ENCODE measurements at regions not wholly inside any gene's neighbourhood (a gene's known extent, or its start where the extent isn't known, plus 50 kb on each side); places are given as distances from the start of the nearest gene placed in this dataset.

- CTCF ChIA-PET, result interaction anchor here (0.6 kb wide), 1 partner anchor 102 kb away, joined by 3 read pairs; no protein-coding TSS in a partner anchor
- no peaks in the 10 kb centered on the region for H3K4me1 ChIP-seq (ENCODE audit: control insufficient read depth, insufficient read depth, low read length)
- POLR2A ChIA-PET, result no interaction called here
- no peak overlapping the region for H3K27ac ChIP-seq (ENCODE audit: extremely low read depth, low read depth, low read length)
- no peaks in the 10 kb centered on the region for H3K36me3 ChIP-seq (ENCODE audit: control insufficient read depth in 2 of 2, insufficient read depth in 1 of 2, low read length in 2 of 2)
- H3K9me3 ChIP-seq (ENCODE audit: control insufficient read depth, insufficient read depth, low read depth, low read length), result no peaks in the 10 kb centered on the region
- TF ChIP-seq ZNF426 (tag by site-specific recombination; IDR thresholded peaks at IDR 0.05) (no peak), ZNF324 (tag by site-specific recombination; IDR thresholded peaks at IDR 0.05) (no peak), ZNF600 (tag by site-specific recombination; IDR thresholded peaks at IDR 0.05) (no peak), ZBTB44 (tag by site-specific recombination; IDR thresholded peaks at IDR 0.05) (no peak), GLI2 (tag by site-specific recombination; IDR thresholded peaks at IDR 0.05; ENCODE audit: borderline replicate concordance, low read depth) (no peak), ZNF37A (tag by site-specific recombination; IDR thresholded peaks at IDR 0.05) (no peak), ZNF223 (tag by site-specific recombination; IDR thresholded peaks at IDR 0.05) (no peak), ZNF18 (tag by site-specific recombination; IDR thresholded peaks at IDR 0.05) (no peak)
- TF ChIP-seq, protein P1, sequence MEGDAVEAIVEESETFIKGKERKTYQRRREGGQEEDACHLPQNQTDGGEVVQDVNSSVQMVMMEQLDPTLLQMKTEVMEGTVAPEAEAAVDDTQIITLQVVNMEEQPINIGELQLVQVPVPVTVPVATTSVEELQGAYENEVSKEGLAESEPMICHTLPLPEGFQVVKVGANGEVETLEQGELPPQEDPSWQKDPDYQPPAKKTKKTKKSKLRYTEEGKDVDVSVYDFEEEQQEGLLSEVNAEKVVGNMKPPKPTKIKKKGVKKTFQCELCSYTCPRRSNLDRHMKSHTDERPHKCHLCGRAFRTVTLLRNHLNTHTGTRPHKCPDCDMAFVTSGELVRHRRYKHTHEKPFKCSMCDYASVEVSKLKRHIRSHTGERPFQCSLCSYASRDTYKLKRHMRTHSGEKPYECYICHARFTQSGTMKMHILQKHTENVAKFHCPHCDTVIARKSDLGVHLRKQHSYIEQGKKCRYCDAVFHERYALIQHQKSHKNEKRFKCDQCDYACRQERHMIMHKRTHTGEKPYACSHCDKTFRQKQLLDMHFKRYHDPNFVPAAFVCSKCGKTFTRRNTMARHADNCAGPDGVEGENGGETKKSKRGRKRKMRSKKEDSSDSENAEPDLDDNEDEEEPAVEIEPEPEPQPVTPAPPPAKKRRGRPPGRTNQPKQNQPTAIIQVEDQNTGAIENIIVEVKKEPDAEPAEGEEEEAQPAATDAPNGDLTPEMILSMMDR (tag by site-specific recombination; IDR thresholded peaks at IDR 0.05), result no peak
- TF ChIP-seq, protein P2, sequence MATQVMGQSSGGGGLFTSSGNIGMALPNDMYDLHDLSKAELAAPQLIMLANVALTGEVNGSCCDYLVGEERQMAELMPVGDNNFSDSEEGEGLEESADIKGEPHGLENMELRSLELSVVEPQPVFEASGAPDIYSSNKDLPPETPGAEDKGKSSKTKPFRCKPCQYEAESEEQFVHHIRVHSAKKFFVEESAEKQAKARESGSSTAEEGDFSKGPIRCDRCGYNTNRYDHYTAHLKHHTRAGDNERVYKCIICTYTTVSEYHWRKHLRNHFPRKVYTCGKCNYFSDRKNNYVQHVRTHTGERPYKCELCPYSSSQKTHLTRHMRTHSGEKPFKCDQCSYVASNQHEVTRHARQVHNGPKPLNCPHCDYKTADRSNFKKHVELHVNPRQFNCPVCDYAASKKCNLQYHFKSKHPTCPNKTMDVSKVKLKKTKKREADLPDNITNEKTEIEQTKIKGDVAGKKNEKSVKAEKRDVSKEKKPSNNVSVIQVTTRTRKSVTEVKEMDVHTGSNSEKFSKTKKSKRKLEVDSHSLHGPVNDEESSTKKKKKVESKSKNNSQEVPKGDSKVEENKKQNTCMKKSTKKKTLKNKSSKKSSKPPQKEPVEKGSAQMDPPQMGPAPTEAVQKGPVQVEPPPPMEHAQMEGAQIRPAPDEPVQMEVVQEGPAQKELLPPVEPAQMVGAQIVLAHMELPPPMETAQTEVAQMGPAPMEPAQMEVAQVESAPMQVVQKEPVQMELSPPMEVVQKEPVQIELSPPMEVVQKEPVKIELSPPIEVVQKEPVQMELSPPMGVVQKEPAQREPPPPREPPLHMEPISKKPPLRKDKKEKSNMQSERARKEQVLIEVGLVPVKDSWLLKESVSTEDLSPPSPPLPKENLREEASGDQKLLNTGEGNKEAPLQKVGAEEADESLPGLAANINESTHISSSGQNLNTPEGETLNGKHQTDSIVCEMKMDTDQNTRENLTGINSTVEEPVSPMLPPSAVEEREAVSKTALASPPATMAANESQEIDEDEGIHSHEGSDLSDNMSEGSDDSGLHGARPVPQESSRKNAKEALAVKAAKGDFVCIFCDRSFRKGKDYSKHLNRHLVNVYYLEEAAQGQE (tag by site-specific recombination; IDR thresholded peaks at IDR 0.05), result no peak
- TF ChIP-seq, protein P3, sequence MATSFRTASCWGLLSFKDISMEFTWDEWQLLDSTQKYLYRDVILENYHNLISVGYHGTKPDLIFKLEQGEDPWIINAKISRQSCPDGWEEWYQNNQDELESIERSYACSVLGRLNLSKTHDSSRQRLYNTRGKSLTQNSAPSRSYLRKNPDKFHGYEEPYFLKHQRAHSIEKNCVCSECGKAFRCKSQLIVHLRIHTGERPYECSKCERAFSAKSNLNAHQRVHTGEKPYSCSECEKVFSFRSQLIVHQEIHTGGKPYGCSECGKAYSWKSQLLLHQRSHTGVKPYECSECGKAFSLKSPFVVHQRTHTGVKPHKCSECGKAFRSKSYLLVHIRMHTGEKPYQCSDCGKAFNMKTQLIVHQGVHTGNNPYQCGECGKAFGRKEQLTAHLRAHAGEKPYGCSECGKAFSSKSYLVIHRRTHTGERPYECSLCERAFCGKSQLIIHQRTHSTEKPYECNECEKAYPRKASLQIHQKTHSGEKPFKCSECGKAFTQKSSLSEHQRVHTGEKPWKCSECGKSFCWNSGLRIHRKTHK (tag by site-specific recombination; IDR thresholded peaks at IDR 0.05), result no peak
- TF ChIP-seq, protein P4, sequence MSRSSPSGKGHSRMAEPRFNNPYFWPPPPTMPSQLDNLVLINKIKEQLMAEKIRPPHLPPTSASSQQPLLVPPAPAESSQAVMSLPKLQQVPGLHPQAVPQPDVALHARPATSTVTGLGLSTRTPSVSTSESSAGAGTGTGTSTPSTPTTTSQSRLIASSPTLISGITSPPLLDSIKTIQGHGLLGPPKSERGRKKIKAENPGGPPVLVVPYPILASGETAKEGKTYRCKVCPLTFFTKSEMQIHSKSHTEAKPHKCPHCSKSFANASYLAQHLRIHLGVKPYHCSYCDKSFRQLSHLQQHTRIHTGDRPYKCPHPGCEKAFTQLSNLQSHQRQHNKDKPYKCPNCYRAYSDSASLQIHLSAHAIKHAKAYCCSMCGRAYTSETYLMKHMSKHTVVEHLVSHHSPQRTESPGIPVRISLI (tag by site-specific recombination; IDR thresholded peaks at IDR 0.05), result no peak
- TF ChIP-seq, protein P5, sequence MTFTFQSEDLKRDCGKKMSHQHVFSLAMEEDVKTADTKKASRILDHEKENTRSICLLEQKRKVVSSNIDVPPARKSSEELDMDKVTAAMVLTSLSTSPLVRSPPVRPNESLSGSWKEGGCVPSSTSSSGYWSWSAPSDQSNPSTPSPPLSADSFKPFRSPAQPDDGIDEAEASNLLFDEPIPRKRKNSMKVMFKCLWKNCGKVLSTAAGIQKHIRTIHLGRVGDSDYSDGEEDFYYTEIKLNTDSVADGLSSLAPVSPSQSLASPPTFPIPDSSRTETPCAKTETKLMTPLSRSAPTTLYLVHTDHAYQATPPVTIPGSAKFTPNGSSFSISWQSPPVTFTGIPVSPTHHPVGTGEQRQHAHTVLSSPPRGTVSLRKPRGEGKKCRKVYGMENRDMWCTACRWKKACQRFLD (tag by site-specific recombination; IDR thresholded peaks at IDR 0.05), result no peak
- no peak overlapping the region for H3K4me3 ChIP-seq (ENCODE audit: low read depth, low read length)
Measured at GRCh38 chr6:20008131-20008530, 171.0 kb downstream of the ID4 start.
